ENCODE measurements at regions not wholly inside any gene's neighbourhood (a gene's known extent, or its start where the extent isn't known, plus 50 kb on each side); places are given as distances from the start of the nearest gene placed in this dataset.

GRCh38 chr2:142786918-142787702 is 90.4 kb upstream of the KYNU start:
- CTCF ChIA-PET = no interaction called here
- Mint-ChIP-seq H3K36me3 (no peaks in the 10 kb centered on the region), H3K27ac (no peak overlapping the region), H3K27me3 (no peaks in the 10 kb centered on the region), H3K9me3 (no peaks in the 10 kb centered on the region), H3K4me1 (no peaks in the 10 kb centered on the region), H3K4me3 (no peak overlapping the region)
- DNase-seq = no peak

GRCh38 chr2:142782942-142783443 is 94.5 kb upstream of the KYNU start:
- no peak for DNase-seq
- Mint-ChIP-seq H3K27me3 (no peaks in the 10 kb centered on the region), H3K36me3 (no peaks in the 10 kb centered on the region), H3K4me3 (no peak overlapping the region), H3K4me1 (no peaks in the 10 kb centered on the region), H3K9me3 (no peaks in the 10 kb centered on the region), H3K27ac (no peak overlapping the region)
- CTCF ChIA-PET = no interaction called here

DNA sequence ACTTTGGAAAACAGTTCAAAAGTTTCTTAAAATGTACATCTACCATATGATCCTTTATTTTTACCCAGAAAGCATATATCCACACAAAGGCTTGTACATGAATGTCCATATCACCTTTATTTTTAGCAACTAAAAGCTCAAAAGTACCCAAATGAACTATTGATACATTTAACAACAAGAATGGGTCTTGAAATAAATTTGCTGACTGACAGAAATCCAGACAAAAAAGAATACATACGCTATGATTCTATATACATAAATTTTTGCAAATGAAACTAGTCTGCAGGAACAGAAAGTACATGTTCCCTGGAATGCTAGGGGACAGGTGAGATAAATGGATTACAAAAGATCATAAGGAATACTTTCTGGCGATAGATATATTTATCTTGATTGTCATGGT is 96.3 kb upstream of the KYNU start:
- H3K27me3 Mint-ChIP-seq = no peaks in the 10 kb centered on the region
- no peak overlapping the region for H3K27ac Mint-ChIP-seq
- CTCF ChIA-PET = no interaction called here
- no peaks in the 10 kb centered on the region for H3K9me3 Mint-ChIP-seq
- H3K4me3 Mint-ChIP-seq = no peak overlapping the region
- DNase-seq = no peak
- no peaks in the 10 kb centered on the region for H3K4me1 Mint-ChIP-seq
- H3K36me3 Mint-ChIP-seq = no peaks in the 10 kb centered on the region

- Mint-ChIP-seq H3K27ac (no peak overlapping the region), H3K36me3 (no peaks in the 10 kb centered on the region), H3K9me3 (no peaks in the 10 kb centered on the region), H3K4me3 (no peak overlapping the region), H3K27me3 (no peaks in the 10 kb centered on the region), H3K4me1 (no peaks in the 10 kb centered on the region)
- CTCF ChIA-PET = no interaction called here
- DNase-seq = no peak
Measured at GRCh38 chr2:142778289-142778688, 99.2 kb upstream of the KYNU start.

- H3K27me3 Mint-ChIP-seq = no peaks in the 10 kb centered on the region
- CTCF ChIA-PET = no interaction called here
- H3K4me1 Mint-ChIP-seq = no peaks in the 10 kb centered on the region
- no peak for DNase-seq
- no peak overlapping the region for H3K27ac Mint-ChIP-seq
- H3K36me3 Mint-ChIP-seq = no peaks in the 10 kb centered on the region
- H3K9me3 Mint-ChIP-seq = no peaks in the 10 kb centered on the region
- H3K4me3 Mint-ChIP-seq = no peak overlapping the region
Measured at GRCh38 chr2:142777742-142778141, 99.7 kb upstream of the KYNU start.

DNA sequence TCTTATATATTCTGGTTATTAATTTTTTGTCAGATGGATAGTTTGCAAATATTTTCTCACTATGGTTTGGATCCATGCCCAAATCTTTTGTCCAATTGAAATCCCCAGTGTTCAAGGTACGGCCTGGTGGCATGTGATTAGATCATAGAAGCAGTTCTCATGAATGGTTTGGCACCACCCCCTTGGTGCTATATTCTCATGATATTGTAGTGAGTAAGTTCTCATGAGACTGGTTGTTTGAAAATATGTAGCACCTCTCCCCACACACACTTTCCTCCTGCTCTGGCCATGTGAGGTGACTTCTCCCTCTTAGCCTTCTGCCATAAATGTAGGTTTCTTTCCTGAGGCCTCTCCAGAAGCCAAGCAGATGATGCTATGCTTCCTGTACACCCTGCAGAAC is 107.7 kb upstream of the KYNU start:
- no peaks in the 10 kb centered on the region for H3K4me1 Mint-ChIP-seq
- no peak overlapping the region for H3K27ac Mint-ChIP-seq
- H3K36me3 Mint-ChIP-seq = no peaks in the 10 kb centered on the region
- H3K27me3 Mint-ChIP-seq = no peaks in the 10 kb centered on the region
- H3K9me3 Mint-ChIP-seq = peaks cover 11% of the 10 kb centered on the region
- DNase-seq = no peak
- H3K4me3 Mint-ChIP-seq = no peak overlapping the region
- CTCF ChIA-PET = no interaction called here

DNA sequence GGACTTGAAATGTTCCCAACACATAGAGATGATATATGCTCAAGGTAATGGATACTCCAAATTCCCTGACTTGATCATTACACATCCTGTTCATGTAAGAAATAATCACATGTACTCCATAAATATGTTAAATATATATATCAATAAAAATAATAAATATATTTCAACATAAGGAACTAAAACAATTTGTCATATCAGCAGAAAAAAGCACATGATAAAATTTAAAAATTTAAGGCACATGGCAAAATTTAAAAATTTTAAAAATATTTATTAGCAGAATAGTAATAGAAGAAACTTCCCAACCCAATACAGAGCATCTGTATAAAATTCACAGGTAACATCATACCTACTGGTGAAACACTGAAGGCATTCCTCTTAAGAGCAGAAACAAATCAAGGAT is 109.6 kb upstream of the KYNU start:
- H3K27me3 Mint-ChIP-seq = no peaks in the 10 kb centered on the region
- no peak for DNase-seq
- CTCF ChIA-PET = no interaction called here
- no peak overlapping the region for H3K27ac Mint-ChIP-seq
- H3K9me3 Mint-ChIP-seq = peaks cover 20% of the 10 kb centered on the region
- H3K4me3 Mint-ChIP-seq = no peak overlapping the region
- no peaks in the 10 kb centered on the region for H3K36me3 Mint-ChIP-seq
- H3K4me1 Mint-ChIP-seq = no peaks in the 10 kb centered on the region

DNA sequence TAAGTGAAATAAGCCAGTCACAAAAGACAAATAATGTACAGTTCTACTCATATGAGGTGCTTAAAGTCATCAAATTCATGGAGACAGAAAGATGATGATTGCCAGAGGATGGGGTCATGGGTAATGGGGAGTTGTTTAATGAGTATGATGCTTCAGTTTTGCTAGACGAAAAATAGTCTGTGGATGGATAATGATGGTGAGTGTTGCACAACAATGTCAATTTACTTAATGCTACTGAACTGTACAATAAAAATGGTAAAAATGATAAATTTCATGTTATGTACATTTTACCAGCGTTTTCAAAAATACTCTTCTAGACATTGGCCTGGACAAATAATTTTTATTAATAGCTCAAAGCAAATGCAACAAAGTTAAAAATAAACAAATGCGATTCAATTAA is 118.5 kb upstream of the KYNU start:
- Mint-ChIP-seq H3K27ac (no peak overlapping the region), H3K36me3 (no peaks in the 10 kb centered on the region), H3K9me3 (peaks cover 9% of the 10 kb centered on the region), H3K27me3 (no peaks in the 10 kb centered on the region), H3K4me3 (no peak overlapping the region), H3K4me1 (no peaks in the 10 kb centered on the region)
- DNase-seq = no peak
- CTCF ChIA-PET = no interaction called here

DNA sequence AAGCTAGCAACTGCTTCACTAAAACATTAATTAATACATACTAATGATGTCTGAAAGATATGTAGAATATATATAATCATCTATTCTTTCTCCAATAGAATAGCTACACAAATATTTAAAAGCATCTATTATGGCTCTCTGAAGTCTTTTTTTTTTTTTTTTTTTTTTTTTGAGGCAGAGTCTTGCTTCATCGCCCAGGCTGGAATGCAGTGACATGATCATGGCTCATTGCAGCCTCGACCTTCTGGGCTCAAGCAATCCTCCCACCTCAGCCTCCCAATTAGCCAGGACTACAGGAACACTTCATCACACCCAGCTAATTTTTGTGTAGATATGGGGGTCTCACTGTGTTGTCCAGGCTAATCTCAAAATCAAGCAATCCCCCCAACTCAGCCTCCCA is 120.4 kb upstream of the KYNU start:
- H3K27me3 Mint-ChIP-seq = no peaks in the 10 kb centered on the region
- DNase-seq = no peak
- no peak overlapping the region for H3K27ac Mint-ChIP-seq
- CTCF ChIA-PET = interaction anchor here (0.7 kb wide), 1 partner anchor 25 kb away, joined by 3 read pairs; no protein-coding TSS in a partner anchor
- no peaks in the 10 kb centered on the region for H3K36me3 Mint-ChIP-seq
- H3K4me1 Mint-ChIP-seq = no peaks in the 10 kb centered on the region
- no peaks in the 10 kb centered on the region for H3K9me3 Mint-ChIP-seq
- no peak overlapping the region for H3K4me3 Mint-ChIP-seq

DNA sequence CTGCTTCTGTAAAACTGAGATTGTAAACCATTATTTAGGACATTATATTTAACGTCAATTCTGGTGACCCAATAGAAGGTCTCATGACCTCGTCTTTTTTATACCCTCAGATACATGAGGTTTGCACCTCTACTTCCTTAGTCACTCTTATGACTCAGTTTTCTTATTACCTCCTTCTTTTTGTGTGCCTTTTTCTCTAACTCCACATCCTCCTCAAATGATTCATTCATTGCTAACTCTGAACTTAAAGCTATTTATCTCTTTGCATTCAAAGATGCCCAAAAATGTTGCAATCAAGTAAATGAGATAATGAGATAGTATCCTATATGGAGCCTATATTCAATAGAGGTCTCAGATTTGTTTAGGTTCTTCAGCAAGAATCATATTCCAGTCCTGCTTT is 121.0 kb upstream of the KYNU start:
- Mint-ChIP-seq H3K27me3 (no peaks in the 10 kb centered on the region), H3K9me3 (no peaks in the 10 kb centered on the region), H3K4me1 (no peaks in the 10 kb centered on the region), H3K4me3 (no peak overlapping the region), H3K27ac (no peak overlapping the region), H3K36me3 (no peaks in the 10 kb centered on the region)
- DNase-seq = no peak
- CTCF ChIA-PET = interaction anchor here (0.7 kb wide), 1 partner anchor 26 kb away, joined by 3 read pairs; no protein-coding TSS in a partner anchor

DNA sequence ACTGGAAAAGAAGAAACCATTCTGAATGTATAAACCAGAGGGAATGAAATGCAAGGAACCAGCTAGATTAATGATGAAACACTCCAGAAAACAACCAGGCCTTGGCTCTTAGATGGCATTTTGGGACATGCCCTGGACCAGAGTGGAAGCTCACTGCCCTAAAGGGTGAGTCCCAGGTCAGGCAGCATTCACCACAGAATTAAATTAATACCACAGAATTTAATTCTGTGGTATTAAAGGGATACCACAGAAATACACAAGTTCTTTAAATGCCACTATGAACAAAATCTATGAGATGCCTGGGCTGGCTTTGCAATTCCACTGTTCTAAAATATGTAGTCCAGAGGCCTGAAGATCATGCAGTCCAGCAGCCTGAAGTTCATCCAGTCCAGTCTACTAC is 122.3 kb upstream of the KYNU start:
- H3K4me3 Mint-ChIP-seq = no peak overlapping the region
- no peaks in the 10 kb centered on the region for H3K4me1 Mint-ChIP-seq
- no peak for DNase-seq
- H3K9me3 Mint-ChIP-seq = no peaks in the 10 kb centered on the region
- H3K27me3 Mint-ChIP-seq = no peaks in the 10 kb centered on the region
- CTCF ChIA-PET = no interaction called here
- H3K27ac Mint-ChIP-seq = no peak overlapping the region
- H3K36me3 Mint-ChIP-seq = no peaks in the 10 kb centered on the region

- CTCF ChIA-PET = no interaction called here
- Mint-ChIP-seq H3K27me3 (no peaks in the 10 kb centered on the region), H3K4me1 (no peaks in the 10 kb centered on the region), H3K27ac (no peak overlapping the region), H3K9me3 (no peaks in the 10 kb centered on the region), H3K4me3 (no peak overlapping the region), H3K36me3 (no peaks in the 10 kb centered on the region)
- DNase-seq = no peak
Measured at GRCh38 chr2:142754182-142754581, 123.3 kb upstream of the KYNU start.

DNA sequence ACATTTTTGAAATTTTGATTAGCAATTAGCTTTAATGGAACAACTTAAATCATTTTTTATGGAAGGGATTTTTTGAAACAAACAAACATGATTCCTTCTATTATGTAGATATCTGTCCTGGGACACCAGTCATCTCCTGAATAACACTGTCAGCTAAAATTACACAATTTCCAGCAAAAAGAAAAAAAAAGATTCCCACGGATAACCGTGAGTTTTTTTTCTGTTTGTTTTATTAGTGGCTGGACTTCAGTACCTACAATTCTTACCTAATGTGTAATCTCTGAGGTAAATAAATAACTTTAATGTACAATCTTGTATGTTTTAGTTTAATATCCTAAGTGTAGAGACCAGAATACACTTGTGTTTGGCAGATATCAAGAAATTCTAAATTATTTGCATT is 126.6 kb upstream of the KYNU start:
- Mint-ChIP-seq H3K9me3 (no peaks in the 10 kb centered on the region), H3K27ac (no peak overlapping the region), H3K4me1 (no peaks in the 10 kb centered on the region), H3K27me3 (no peaks in the 10 kb centered on the region), H3K4me3 (no peak overlapping the region), H3K36me3 (no peaks in the 10 kb centered on the region)
- DNase-seq = no peak
- CTCF ChIA-PET = no interaction called here

GRCh38 chr2:142748559-142749099 is 128.8 kb upstream of the KYNU start:
- CTCF ChIA-PET = no interaction called here

GRCh38 chr2:142745691-142746090 is 131.8 kb upstream of the KYNU start:
- CTCF ChIA-PET = no interaction called here
- Mint-ChIP-seq H3K9me3 (peaks cover 2% of the 10 kb centered on the region), H3K36me3 (no peaks in the 10 kb centered on the region), H3K4me3 (no peak overlapping the region), H3K27ac (no peak overlapping the region), H3K4me1 (no peaks in the 10 kb centered on the region), H3K27me3 (no peaks in the 10 kb centered on the region)
- DNase-seq = no peak

More at GRCh38 chr2:142748559-142749099, 128.8 kb upstream of the KYNU start:
- Mint-ChIP-seq H3K27ac (no peak overlapping the region), H3K36me3 (no peaks in the 10 kb centered on the region), H3K4me3 (no peak overlapping the region), H3K4me1 (no peaks in the 10 kb centered on the region), H3K9me3 (peaks cover 2% of the 10 kb centered on the region), H3K27me3 (no peaks in the 10 kb centered on the region)
- no peak for DNase-seq

All from activated naive CD4-positive, alpha-beta T cell treated with anti-CD3 and anti-CD28 coated beads, Interleukin-2, amount 10 ng/mL, durations not matched to agents 7 days and 5 days (primary cell).